ENCODE measurements at regions not wholly inside any gene's neighbourhood (a gene's known extent, or its start where the extent isn't known, plus 50 kb on each side); places are given as distances from the start of the nearest gene placed in this dataset.
"Not testable (repeated sequence)": the region's sequence is repeated elsewhere in the genome, so short reads cannot be mapped to it uniquely, and the experiment has no call there.

- peak; percentile 2 for DNase-seq
These were observed 2968.4 kb downstream of the RPIA start for GRCh38 chr2:91659917-91660275.

- DNase-seq = not testable (repeated sequence)
These were observed 2975.9 kb downstream of the RPIA start for GRCh38 chr2:91667341-91667740.

GRCh38 chr2:91685541-91685940 lies 2994.1 kb downstream of the RPIA start:
- DNase-seq = not testable (repeated sequence)

- DNase-seq = not testable (repeated sequence)
These were observed 2994.6 kb downstream of the RPIA start for GRCh38 chr2:91686046-91686445.
